ENCODE measurements at regions not wholly inside any gene's neighbourhood (a gene's known extent, or its start where the extent isn't known, plus 50 kb on each side); places are given as distances from the start of the nearest gene placed in this dataset.

GRCh38 chr20:11324990-11325389 is 592.7 kb upstream of the BTBD3 start:
- no peaks in the 10 kb centered on the region for H3K9me3 ChIP-seq (ENCODE audit: control insufficient read depth, insufficient read depth, low read length)
- H2BK5ac ChIP-seq (ENCODE audit: low read depth, low read length, poor library complexity, severe bottlenecking), result no peak overlapping the region
- intact Hi-C loops (cut with micrococcal nuclease) (no loop called here), in situ Hi-C loops (cut with MboI; ENCODE audit: low sequenced_read_pairs) (no loop called here), dilution Hi-C loops (cut with HindIII; ENCODE audit: low sequenced_read_pairs, unreplicated experiment) (no loop called here)
- no peaks in the 10 kb centered on the region for H3K9me1 ChIP-seq (ENCODE audit: insufficient read depth, low read length)
- no peak overlapping the region for H2AK5ac ChIP-seq (ENCODE audit: low read depth, low read length)
- H2AK9ac ChIP-seq (replicated peaks; ENCODE audit: low read depth, low read length, poor library complexity), result no peak overlapping the region
- no peak overlapping the region for H4K8ac ChIP-seq (ENCODE audit: low read depth in 2 of 2, low read length in 2 of 2)
- TF ChIP-seq USF2 (IDR thresholded peaks at IDR 0.05; ENCODE audit: low read depth, low read length) (no peak), RFX5 (IDR thresholded peaks at IDR 0.05; ENCODE audit: low read depth, low read length) (no peak), MAZ (IDR thresholded peaks at IDR 0.05; ENCODE audit: borderline replicate concordance, low read depth, low read length) (no peak), RAD21 (IDR thresholded peaks at IDR 0.05; ENCODE audit: low read length) (no peak), CEBPB (IDR thresholded peaks at IDR 0.05; ENCODE audit: low read depth, low read length) (no peak), NFE2L2 (IDR thresholded peaks at IDR 0.05; ENCODE audit: low read depth, low read length) (no peak), RCOR1 (IDR thresholded peaks at IDR 0.05; ENCODE audit: insufficient replicate concordance, low read length) (no peak), MAFK (IDR thresholded peaks at IDR 0.05; ENCODE audit: low read depth, low read length) (no peak), POLR2A (IDR thresholded peaks at IDR 0.05; ENCODE audit: low read depth, low read length) (no peak), ELK1 (IDR thresholded peaks at IDR 0.05; ENCODE audit: borderline replicate concordance, low read depth, low read length) (no peak), SMC3 (IDR thresholded peaks at IDR 0.05; ENCODE audit: low read depth, low read length) (no peak), CTCF (conservative IDR thresholded peaks at IDR 0.05; ENCODE audit: low read depth, low read length) (no peak), MXI1 (IDR thresholded peaks at IDR 0.05; ENCODE audit: borderline replicate concordance, low read depth, low read length) (no peak), FOS (IDR thresholded peaks at IDR 0.05; ENCODE audit: low read depth, low read length) (no peak)
- no peak overlapping the region for H4K91ac ChIP-seq (ENCODE audit: insufficient read depth, low read depth, low read length)
- H3K4ac ChIP-seq (ENCODE audit: low read depth, low read length), result no peak overlapping the region
- WGBS, 2 experiments (ENCODE audit: extremely low coverage in 2 of 2, insufficient read length in 1 of 2), result 90% methylated on average over 2 of the region's 4 CpGs; no CpG with 5 or more reads in 1 of the 2 experiments
- ATAC-seq (ENCODE audit: low read depth) (no peak), DNase-seq (no peak)
- H3K4me3 ChIP-seq (ENCODE audit: insufficient read depth, low read depth, low read length), result no peak overlapping the region
- H3K9ac ChIP-seq (ENCODE audit: low read depth, low read length), result no peak overlapping the region
- no peak overlapping the region for H2AFZ ChIP-seq (replicated peaks; ENCODE audit: low read length, poor library complexity)
- no peak overlapping the region for H2BK20ac ChIP-seq (ENCODE audit: low read depth, low read length)
- no peaks in the 10 kb centered on the region for H3K36me3 ChIP-seq (ENCODE audit: control insufficient read depth, insufficient read depth, low read length)
- H3K27me3 ChIP-seq (ENCODE audit: control insufficient read depth, insufficient read depth, low read length), result no peaks in the 10 kb centered on the region
- no peak overlapping the region for H3K27ac ChIP-seq (ENCODE audit: insufficient read depth, low read length)
- H3K18ac ChIP-seq (ENCODE audit: low read depth, low read length), result no peak overlapping the region
- no peak overlapping the region; the same call in 2 of the 3 replicates for H2BK15ac ChIP-seq (ENCODE audit: low read depth, low read length)
- no peaks in the 10 kb centered on the region for H3K79me1 ChIP-seq (ENCODE audit: low read depth in 1 of 2, low read length in 2 of 2)
- no peaks in the 10 kb centered on the region for H3K4me1 ChIP-seq (ENCODE audit: control insufficient read depth, insufficient read depth, low read length)
- H4K20me1 ChIP-seq (ENCODE audit: insufficient read depth, low read length), result no peaks in the 10 kb centered on the region
- no TSS peak for BruUV-seq (replicated peaks)
- CTCF ChIA-PET, result no interaction called here
- H3K14ac ChIP-seq (replicated peaks; ENCODE audit: low read depth, low read length), result no peak overlapping the region
- H3K23ac ChIP-seq (ENCODE audit: low read depth, low read length), result no peak overlapping the region
- no peak overlapping the region for H3K4me2 ChIP-seq (ENCODE audit: low read depth, low read length)
- no peak overlapping the region for H2BK120ac ChIP-seq (ENCODE audit: low read depth, low read length)
- no peak overlapping the region for H3K56ac ChIP-seq (ENCODE audit: extremely low read depth, insufficient read depth, low read length)
- H4K5ac ChIP-seq (ENCODE audit: low read depth, low read length), result no peak overlapping the region
- POLR2A ChIA-PET (ENCODE audit: unreplicated experiment), result no interaction called here
